ENCODE measurements at regions not wholly inside any gene's neighbourhood (a gene's known extent, or its start where the extent isn't known, plus 50 kb on each side); places are given as distances from the start of the nearest gene placed in this dataset.

- DNase-seq (ENCODE audit: low spot score) = no peak
- in situ Hi-C loops (cut with MboI; ENCODE audit: low pct_unique_long_range_greater_than_20kb, low sequenced_read_pairs, unreplicated experiment) = no loop called here
- TF ChIP-seq CTCF (IDR thresholded peaks at IDR 0.05; ENCODE audit: extremely low read depth, insufficient read depth, missing control alignments) = no peak
Observed at GRCh38 chr2:45134726-45135125, 125.5 kb upstream of the SIX2 start.

- no peak for TF ChIP-seq CTCF (IDR thresholded peaks at IDR 0.05; ENCODE audit: extremely low read depth, insufficient read depth, missing control alignments)
- DNase-seq (ENCODE audit: low spot score) = no peak
- in situ Hi-C loops (cut with MboI; ENCODE audit: low pct_unique_long_range_greater_than_20kb, low sequenced_read_pairs, unreplicated experiment) = no loop called here
Observed at GRCh38 chr2:45134014-45134413, 124.8 kb upstream of the SIX2 start.

- in situ Hi-C loops (cut with MboI; ENCODE audit: low pct_unique_long_range_greater_than_20kb, low sequenced_read_pairs, unreplicated experiment) = no loop called here
- peak; percentile 37 for DNase-seq (ENCODE audit: low spot score)
- no peak for TF ChIP-seq CTCF (IDR thresholded peaks at IDR 0.05; ENCODE audit: extremely low read depth, insufficient read depth, missing control alignments)
Observed at GRCh38 chr2:45132551-45132950, 123.3 kb upstream of the SIX2 start.

- TF ChIP-seq CTCF (IDR thresholded peaks at IDR 0.05; ENCODE audit: extremely low read depth, insufficient read depth, missing control alignments) = no peak
- in situ Hi-C loops (cut with MboI; ENCODE audit: low pct_unique_long_range_greater_than_20kb, low sequenced_read_pairs, unreplicated experiment) = no loop called here
- DNase-seq (ENCODE audit: low spot score) = no peak
Observed at GRCh38 chr2:45131587-45131986, 122.3 kb upstream of the SIX2 start.

GRCh38 chr2:45130736-45131135 lies 121.5 kb upstream of the SIX2 start:
- in situ Hi-C loops (cut with MboI; ENCODE audit: low pct_unique_long_range_greater_than_20kb, low sequenced_read_pairs, unreplicated experiment) = no loop called here
- no peak for DNase-seq (ENCODE audit: low spot score)
- no peak for TF ChIP-seq CTCF (IDR thresholded peaks at IDR 0.05; ENCODE audit: extremely low read depth, insufficient read depth, missing control alignments)

- in situ Hi-C loops (cut with MboI; ENCODE audit: low pct_unique_long_range_greater_than_20kb, low sequenced_read_pairs, unreplicated experiment) = no loop called here
- TF ChIP-seq CTCF (IDR thresholded peaks at IDR 0.05; ENCODE audit: extremely low read depth, insufficient read depth, missing control alignments) = no peak
- DNase-seq (ENCODE audit: low spot score) = no peak
Observed at GRCh38 chr2:45128580-45128997, 119.3 kb upstream of the SIX2 start.

GRCh38 chr2:45127891-45128290 lies 118.6 kb upstream of the SIX2 start:
- TF ChIP-seq CTCF (IDR thresholded peaks at IDR 0.05; ENCODE audit: extremely low read depth, insufficient read depth, missing control alignments) = no peak
- DNase-seq (ENCODE audit: low spot score) = no peak
- in situ Hi-C loops (cut with MboI; ENCODE audit: low pct_unique_long_range_greater_than_20kb, low sequenced_read_pairs, unreplicated experiment) = no loop called here
